ENCODE measurements at regions not wholly inside any gene's neighbourhood (a gene's known extent, or its start where the extent isn't known, plus 50 kb on each side); places are given as distances from the start of the nearest gene placed in this dataset.

DNA sequence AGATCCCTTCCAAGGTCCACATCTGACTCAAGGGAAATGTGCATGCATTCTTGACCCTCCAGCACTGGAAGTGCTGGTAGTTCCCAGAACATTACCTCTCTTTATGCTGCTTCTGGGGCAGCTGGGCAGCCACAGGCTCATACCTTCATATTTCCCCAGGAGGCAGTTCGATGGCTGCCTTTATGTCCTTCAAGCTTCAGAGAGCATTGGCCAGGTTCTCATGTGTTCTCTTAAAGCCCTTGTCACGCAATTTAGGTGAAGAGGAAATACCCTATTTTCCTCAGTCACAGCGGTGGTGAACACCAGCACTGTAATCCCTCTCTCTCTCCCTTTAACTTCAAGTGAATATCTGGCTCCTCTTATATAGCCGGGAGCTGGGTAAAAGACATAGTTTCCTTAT is 134.3 kb downstream of the MID1IP1 start:
- no peaks in the 10 kb centered on the region for H3K9me3 ChIP-seq
- no peak overlapping the region for H3K4me3 ChIP-seq
- H3K27me3 ChIP-seq, result no peaks in the 10 kb centered on the region
- DNase-seq, result no peak
- no peak for ATAC-seq
- peaks cover 13% of the 10 kb centered on the region for H3K4me1 ChIP-seq
- TF ChIP-seq CTCF (IDR thresholded peaks at IDR 0.05), result no peak
- TF ChIP-seq POLR2A (IDR thresholded peaks at IDR 0.05), result no peak
- no peak overlapping the region for H3K27ac ChIP-seq
- intact Hi-C loops (cut with DNase I), result no loop called here
- H3K36me3 ChIP-seq (replicated peaks in 1 of 2; ENCODE audit: insufficient read depth in 1 of 2, low read depth in 2 of 2), result no peaks in the 10 kb centered on the region
- 86 to 99% methylated on average over 3 to 4 of the region's 4 CpGs for WGBS, 2 donors

GRCh38 chrX:38937400-38937799 is 136.1 kb downstream of the MID1IP1 start:
- Histone ChIP-seq H3K4me1 (peaks cover 13% of the 10 kb centered on the region), H3K9me3 (no peaks in the 10 kb centered on the region), H3K27ac (no peak overlapping the region), H3K36me3 (replicated peaks in 1 of 2; ENCODE audit: insufficient read depth in 1 of 2, low read depth in 2 of 2) (no peaks in the 10 kb centered on the region), H3K4me3 (no peak overlapping the region), H3K27me3 (no peaks in the 10 kb centered on the region)
- intact Hi-C loops (cut with DNase I), result no loop called here
- ATAC-seq (no peak), DNase-seq (no peak)
- TF ChIP-seq POLR2A (IDR thresholded peaks at IDR 0.05) (no peak), CTCF (IDR thresholded peaks at IDR 0.05) (no peak)

- Histone ChIP-seq H3K27ac (peak overlapping the region in 2 of 4 donors; percentile 12 to 18), H3K4me3 (no peak overlapping the region), H3K27me3 (no peaks in the 10 kb centered on the region), H3K4me1 (peaks cover 13% of the 10 kb centered on the region), H3K36me3 (replicated peaks in 1 of 2; ENCODE audit: insufficient read depth in 1 of 2, low read depth in 2 of 2) (no peaks in the 10 kb centered on the region), H3K9me3 (no peaks in the 10 kb centered on the region)
- 20 to 24% methylated on average over 3 of the region's 3 CpGs for WGBS, 2 donors
- intact Hi-C loops (cut with DNase I), result no loop called here
- TF ChIP-seq CTCF (IDR thresholded peaks at IDR 0.05) (no peak), POLR2A (IDR thresholded peaks at IDR 0.05) (no peak)
- peak; percentile 79 for ATAC-seq
- no peak for DNase-seq
These were observed 136.7 kb downstream of the MID1IP1 start for GRCh38 chrX:38937926-38938325.

DNA sequence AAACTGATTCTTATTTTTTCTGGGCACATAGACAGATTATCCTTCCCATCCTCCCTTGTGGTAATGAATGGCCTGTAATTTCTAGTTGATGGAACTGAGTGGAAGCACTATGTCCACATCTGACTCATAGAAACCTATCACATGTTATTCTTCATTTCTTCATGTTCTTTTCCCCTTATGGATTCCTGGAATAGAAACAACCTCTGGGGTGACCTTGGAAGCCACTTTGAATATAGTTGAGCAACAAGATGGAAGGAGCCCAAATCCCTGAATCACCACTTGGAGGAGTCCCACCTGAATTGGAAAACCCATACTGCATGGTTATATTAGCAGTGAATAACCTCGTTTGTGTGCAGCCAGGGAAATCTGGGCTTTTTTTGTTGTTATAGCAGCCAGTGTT is 137.8 kb downstream of the MID1IP1 start:
- Histone ChIP-seq H3K4me3 (no peak overlapping the region), H3K36me3 (replicated peaks in 1 of 2; ENCODE audit: insufficient read depth in 1 of 2, low read depth in 2 of 2) (no peaks in the 10 kb centered on the region), H3K4me1 (peaks cover 13% of the 10 kb centered on the region), H3K27ac (no peak overlapping the region), H3K9me3 (no peaks in the 10 kb centered on the region), H3K27me3 (no peaks in the 10 kb centered on the region)
- DNase-seq (peak in 2 of 4 donors; percentile 20 to 31), ATAC-seq (peak; percentile 62)
- TF ChIP-seq CTCF (IDR thresholded peaks at IDR 0.05) (peak in 1 of 7 experiments; percentile 11), POLR2A (IDR thresholded peaks at IDR 0.05) (no peak)
- intact Hi-C loops (cut with DNase I), result no loop called here
- 64 to 90% methylated on average over 1 of the region's 1 CpG for whole genome bisulfite sequencing, 2 donors

DNA sequence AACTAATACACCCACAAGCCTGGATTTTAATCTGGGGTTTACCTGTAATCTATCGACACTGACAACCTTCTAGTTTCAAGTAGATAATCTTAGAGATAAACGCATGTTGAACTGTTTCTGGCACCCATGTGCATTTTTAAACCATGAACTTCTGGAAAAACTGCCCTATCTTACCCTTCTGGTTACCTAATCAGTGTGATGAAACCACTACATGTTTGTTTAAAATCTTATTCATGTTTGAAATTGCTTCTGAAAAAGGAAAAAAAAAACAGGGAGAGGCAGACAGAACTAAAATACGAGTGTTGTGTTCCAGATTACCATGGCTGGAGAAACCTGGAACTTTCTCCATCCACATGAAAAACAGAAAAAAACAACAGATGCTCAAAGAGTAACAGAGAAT is 139.3 kb downstream of the MID1IP1 start:
- ATAC-seq, result no peak
- no peak overlapping the region for H3K27ac ChIP-seq
- WGBS, 2 donors, result 61 to 73% methylated on average over 3 of the region's 3 CpGs
- TF ChIP-seq POLR2A (IDR thresholded peaks at IDR 0.05), result no peak
- TF ChIP-seq CTCF (IDR thresholded peaks at IDR 0.05), result no peak
- intact Hi-C loops (cut with DNase I), result no loop called here
- no peaks in the 10 kb centered on the region for H3K27me3 ChIP-seq
- H3K4me1 ChIP-seq, result peaks cover 13% of the 10 kb centered on the region
- H3K9me3 ChIP-seq, result no peaks in the 10 kb centered on the region
- no peak for DNase-seq
- H3K4me3 ChIP-seq, result no peak overlapping the region
- H3K36me3 ChIP-seq (replicated peaks in 1 of 2; ENCODE audit: insufficient read depth in 1 of 2, low read depth in 2 of 2), result no peaks in the 10 kb centered on the region

Measured in body of pancreas (tissue), 4 donors.